ENCODE measurements at regions not wholly inside any gene's neighbourhood (a gene's known extent, or its start where the extent isn't known, plus 50 kb on each side); places are given as distances from the start of the nearest gene placed in this dataset.

- Histone ChIP-seq H3K27ac (ENCODE audit: low read depth in 2 of 2, low read length in 1 of 2) (peak overlapping the region in 1 of 2 experiments; percentile 87; a peak in 1 of 4 replicates), H2AFZ (ENCODE audit: low read depth) (no peak overlapping the region), H3K9me3 (no peaks in the 10 kb centered on the region), H4K20me1 (ENCODE audit: insufficient read depth) (no peaks in the 10 kb centered on the region), H3K9me2 (no peaks in the 10 kb centered on the region), H3F3A (replicated peaks; ENCODE audit: insufficient read depth) (no peaks in the 10 kb centered on the region), H3K36me3 (replicated peaks in 1 of 2; ENCODE audit: control insufficient read depth in 1 of 2, insufficient read depth in 2 of 2, low read length in 1 of 2) (no peaks in the 10 kb centered on the region), H3K4me1 (ENCODE audit: control insufficient read depth in 1 of 2, insufficient read depth in 2 of 2, low read depth in 1 of 2, low read length in 1 of 2) (peaks cover 0 to 18% of the 10 kb centered on the region in 2 experiments; a peak in 2 of 4 replicates), H3K4me3 (ENCODE audit: low read depth in 2 of 2, low read length in 1 of 2) (no peak overlapping the region), H3K79me2 (ENCODE audit: insufficient read depth) (no peaks in the 10 kb centered on the region), H3K9ac (no peak overlapping the region), H3K4me2 (no peak overlapping the region), H3K27me3 (ENCODE audit: insufficient read depth) (no peaks in the 10 kb centered on the region)
- TF ChIP-seq, protein P1, sequence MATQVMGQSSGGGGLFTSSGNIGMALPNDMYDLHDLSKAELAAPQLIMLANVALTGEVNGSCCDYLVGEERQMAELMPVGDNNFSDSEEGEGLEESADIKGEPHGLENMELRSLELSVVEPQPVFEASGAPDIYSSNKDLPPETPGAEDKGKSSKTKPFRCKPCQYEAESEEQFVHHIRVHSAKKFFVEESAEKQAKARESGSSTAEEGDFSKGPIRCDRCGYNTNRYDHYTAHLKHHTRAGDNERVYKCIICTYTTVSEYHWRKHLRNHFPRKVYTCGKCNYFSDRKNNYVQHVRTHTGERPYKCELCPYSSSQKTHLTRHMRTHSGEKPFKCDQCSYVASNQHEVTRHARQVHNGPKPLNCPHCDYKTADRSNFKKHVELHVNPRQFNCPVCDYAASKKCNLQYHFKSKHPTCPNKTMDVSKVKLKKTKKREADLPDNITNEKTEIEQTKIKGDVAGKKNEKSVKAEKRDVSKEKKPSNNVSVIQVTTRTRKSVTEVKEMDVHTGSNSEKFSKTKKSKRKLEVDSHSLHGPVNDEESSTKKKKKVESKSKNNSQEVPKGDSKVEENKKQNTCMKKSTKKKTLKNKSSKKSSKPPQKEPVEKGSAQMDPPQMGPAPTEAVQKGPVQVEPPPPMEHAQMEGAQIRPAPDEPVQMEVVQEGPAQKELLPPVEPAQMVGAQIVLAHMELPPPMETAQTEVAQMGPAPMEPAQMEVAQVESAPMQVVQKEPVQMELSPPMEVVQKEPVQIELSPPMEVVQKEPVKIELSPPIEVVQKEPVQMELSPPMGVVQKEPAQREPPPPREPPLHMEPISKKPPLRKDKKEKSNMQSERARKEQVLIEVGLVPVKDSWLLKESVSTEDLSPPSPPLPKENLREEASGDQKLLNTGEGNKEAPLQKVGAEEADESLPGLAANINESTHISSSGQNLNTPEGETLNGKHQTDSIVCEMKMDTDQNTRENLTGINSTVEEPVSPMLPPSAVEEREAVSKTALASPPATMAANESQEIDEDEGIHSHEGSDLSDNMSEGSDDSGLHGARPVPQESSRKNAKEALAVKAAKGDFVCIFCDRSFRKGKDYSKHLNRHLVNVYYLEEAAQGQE (IDR thresholded peaks at IDR 0.05; ENCODE audit: low read depth, low read length): no peak
- 60% methylated on average over 1 of the region's 1 CpG for WGBS (ENCODE audit: low lambda C conversion rate)
- POLR2A ChIA-PET: no interaction called here
- no peak for DNase-seq
- CTCF ChIA-PET: no interaction called here
These were observed 80.2 kb upstream of the GCFC2 start for GRCh38 chr2:75790814-75791467.

DNA sequence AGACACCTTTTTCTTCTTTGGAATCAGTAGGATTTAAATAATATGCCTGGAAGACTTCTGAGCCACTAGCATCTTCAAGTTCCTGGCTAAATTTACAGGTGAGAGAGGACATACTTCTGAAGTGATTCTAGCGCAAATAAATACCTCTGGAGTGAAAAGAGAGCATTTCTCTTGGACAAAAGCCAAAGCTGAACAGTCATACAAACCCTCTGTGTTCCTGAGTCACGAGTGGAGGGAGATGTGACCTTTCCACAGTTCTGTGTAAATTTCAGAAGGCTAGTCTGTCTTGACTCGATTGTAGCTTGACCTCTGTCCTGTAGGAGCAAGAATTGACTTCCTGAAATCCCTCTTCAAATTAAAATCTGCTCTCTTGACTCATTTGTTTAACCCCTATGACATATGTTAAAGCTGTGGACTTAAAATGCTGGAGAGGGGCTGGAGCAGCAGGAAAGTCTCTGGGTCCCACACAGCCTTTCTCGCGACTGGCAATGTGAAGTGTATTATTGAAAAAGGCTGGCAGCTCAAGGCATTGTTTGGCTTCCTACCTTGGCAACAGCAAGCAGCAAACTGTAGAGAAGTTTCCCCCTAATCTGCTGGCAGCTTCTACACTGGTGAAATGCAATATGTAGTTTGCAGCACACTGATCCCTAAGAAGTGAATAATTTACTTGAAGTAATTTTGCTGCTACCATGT lies 79.6 kb upstream of the GCFC2 start:
- Histone ChIP-seq H3K4me2 (no peak overlapping the region), H3K36me3 (replicated peaks in 1 of 2; ENCODE audit: control insufficient read depth in 1 of 2, insufficient read depth in 2 of 2, low read length in 1 of 2) (no peaks in the 10 kb centered on the region), H3K9me3 (no peaks in the 10 kb centered on the region), H4K20me1 (ENCODE audit: insufficient read depth) (no peaks in the 10 kb centered on the region), H3K27me3 (ENCODE audit: insufficient read depth) (no peaks in the 10 kb centered on the region), H3K27ac (ENCODE audit: low read depth in 2 of 2, low read length in 1 of 2) (peak overlapping the region in 1 of 2 experiments; percentile 87; a peak in 1 of 4 replicates), H3F3A (replicated peaks; ENCODE audit: insufficient read depth) (no peaks in the 10 kb centered on the region), H2AFZ (ENCODE audit: low read depth) (no peak overlapping the region), H3K4me3 (ENCODE audit: low read depth in 2 of 2, low read length in 1 of 2) (no peak overlapping the region), H3K79me2 (ENCODE audit: insufficient read depth) (no peaks in the 10 kb centered on the region), H3K9me2 (no peaks in the 10 kb centered on the region), H3K9ac (no peak overlapping the region), H3K4me1 (ENCODE audit: control insufficient read depth in 1 of 2, insufficient read depth in 2 of 2, low read depth in 1 of 2, low read length in 1 of 2) (peaks cover 0 to 18% of the 10 kb centered on the region in 2 experiments; a peak in 2 of 4 replicates)
- WGBS (ENCODE audit: low lambda C conversion rate): 56% methylated on average over 5 of the region's 5 CpGs
- ChIA-PET CTCF (no interaction called here), POLR2A (no interaction called here)
- no peak for DNase-seq
- TF ChIP-seq FOXJ3 (CRISPR knock-in tag; IDR thresholded peaks at IDR 0.05) (no peak), USF2 (IDR thresholded peaks at IDR 0.05; ENCODE audit: borderline replicate concordance, low read depth, low read length) (no peak), NFIC (IDR thresholded peaks at IDR 0.05; ENCODE audit: borderline replicate concordance) (no peak)
